ENCODE measurements at regions not wholly inside any gene's neighbourhood (a gene's known extent, or its start where the extent isn't known, plus 50 kb on each side); places are given as distances from the start of the nearest gene placed in this dataset.
"Not testable (repeated sequence)": the region's sequence is repeated elsewhere in the genome, so short reads cannot be mapped to it uniquely, and the experiment has no call there.

GRCh38 chr4:143819029-143819428 is 86.3 kb downstream of the GYPE start:
- Histone ChIP-seq H3K9ac (no peak overlapping the region), H2AFZ (no peak overlapping the region), H3K36me3 (ENCODE audit: low read depth) (no peaks in the 10 kb centered on the region), H3K9me2 (ENCODE audit: insufficient read depth) (no peaks in the 10 kb centered on the region), H3K4me1 (ENCODE audit: insufficient read depth) (no peaks in the 10 kb centered on the region), H4K20me1 (ENCODE audit: insufficient read depth) (no peaks in the 10 kb centered on the region), H3F3A (ENCODE audit: insufficient read depth) (no peaks in the 10 kb centered on the region), H3K27me3 (replicated peaks; ENCODE audit: insufficient read depth) (no peaks in the 10 kb centered on the region), H3K27ac (no peak overlapping the region), H3K4me3 (no peak overlapping the region), H3K79me2 (ENCODE audit: insufficient read depth) (no peaks in the 10 kb centered on the region), H3K9me3 (ENCODE audit: low read depth) (no peaks in the 10 kb centered on the region), H3K4me2 (ENCODE audit: unreplicated experiment) (no peak overlapping the region)
- in situ Hi-C loops (cut with MboI) = no loop called here
- TF ChIP-seq EZH2 (IDR thresholded peaks at IDR 0.05; ENCODE audit: insufficient read depth, poor library complexity, severe bottlenecking) (no peak), EZH2phosphoT487 (IDR thresholded peaks at IDR 0.05; ENCODE audit: insufficient read depth, low read depth) (no peak)
- WGBS, 2 experiments (ENCODE audit: low coverage in 1 of 2, low lambda C conversion rate in 2 of 2, missing lambda C conversion rate in 2 of 2) = 75 to 79% methylated on average over 2 of the region's 2 CpGs
- no peak for DNase-seq

- H3K79me2 ChIP-seq (ENCODE audit: insufficient read depth); H3F3A ChIP-seq (ENCODE audit: insufficient read depth); H3K9ac ChIP-seq; H2AFZ ChIP-seq; H3K27me3 ChIP-seq (replicated peaks; ENCODE audit: insufficient read depth); H3K4me1 ChIP-seq (ENCODE audit: insufficient read depth); H3K27ac ChIP-seq; H3K9me2 ChIP-seq (ENCODE audit: insufficient read depth); H3K36me3 ChIP-seq (ENCODE audit: low read depth); H4K20me1 ChIP-seq (ENCODE audit: insufficient read depth); H3K4me3 ChIP-seq; in situ Hi-C loops (cut with MboI); DNase-seq; H3K9me3 ChIP-seq (ENCODE audit: low read depth); H3K4me2 ChIP-seq (ENCODE audit: unreplicated experiment): not testable (repeated sequence)
- WGBS, 2 experiments (ENCODE audit: low coverage in 1 of 2, low lambda C conversion rate in 2 of 2, missing lambda C conversion rate in 2 of 2) = 76 to 80% methylated on average over 1 of the region's 1 CpG
Measured at GRCh38 chr4:143817866-143818265, 87.5 kb downstream of the GYPE start.

DNA sequence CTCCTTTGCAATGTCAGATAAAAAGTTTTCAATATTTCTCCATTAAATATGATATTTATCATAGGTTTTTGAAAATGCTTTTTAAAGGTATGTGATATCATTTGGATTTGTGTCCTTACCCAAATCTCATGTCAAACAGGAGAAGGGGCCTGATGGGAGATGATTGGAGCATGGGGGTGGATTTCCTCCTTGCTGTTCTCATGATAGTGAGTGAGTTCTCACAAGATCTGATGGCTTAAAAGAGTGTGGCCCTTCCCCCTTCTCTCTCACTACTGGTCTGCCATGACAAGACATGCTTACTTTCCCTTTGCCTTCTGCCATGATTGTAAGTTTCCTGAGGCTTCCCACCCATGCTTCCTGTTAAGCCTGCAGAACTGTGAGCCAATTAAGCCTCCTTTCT is 90.0 kb downstream of the GYPE start:
- H3K4me3 ChIP-seq; H3K4me1 ChIP-seq (ENCODE audit: insufficient read depth); H2AFZ ChIP-seq; H3K36me3 ChIP-seq (ENCODE audit: low read depth); H3K27me3 ChIP-seq (replicated peaks; ENCODE audit: insufficient read depth); in situ Hi-C loops (cut with MboI); H3F3A ChIP-seq (ENCODE audit: insufficient read depth); H3K27ac ChIP-seq; H3K9ac ChIP-seq; H3K4me2 ChIP-seq (ENCODE audit: unreplicated experiment); H4K20me1 ChIP-seq (ENCODE audit: insufficient read depth); H3K79me2 ChIP-seq (ENCODE audit: insufficient read depth); H3K9me3 ChIP-seq (ENCODE audit: low read depth); DNase-seq; H3K9me2 ChIP-seq (ENCODE audit: insufficient read depth): not testable (repeated sequence)

DNA sequence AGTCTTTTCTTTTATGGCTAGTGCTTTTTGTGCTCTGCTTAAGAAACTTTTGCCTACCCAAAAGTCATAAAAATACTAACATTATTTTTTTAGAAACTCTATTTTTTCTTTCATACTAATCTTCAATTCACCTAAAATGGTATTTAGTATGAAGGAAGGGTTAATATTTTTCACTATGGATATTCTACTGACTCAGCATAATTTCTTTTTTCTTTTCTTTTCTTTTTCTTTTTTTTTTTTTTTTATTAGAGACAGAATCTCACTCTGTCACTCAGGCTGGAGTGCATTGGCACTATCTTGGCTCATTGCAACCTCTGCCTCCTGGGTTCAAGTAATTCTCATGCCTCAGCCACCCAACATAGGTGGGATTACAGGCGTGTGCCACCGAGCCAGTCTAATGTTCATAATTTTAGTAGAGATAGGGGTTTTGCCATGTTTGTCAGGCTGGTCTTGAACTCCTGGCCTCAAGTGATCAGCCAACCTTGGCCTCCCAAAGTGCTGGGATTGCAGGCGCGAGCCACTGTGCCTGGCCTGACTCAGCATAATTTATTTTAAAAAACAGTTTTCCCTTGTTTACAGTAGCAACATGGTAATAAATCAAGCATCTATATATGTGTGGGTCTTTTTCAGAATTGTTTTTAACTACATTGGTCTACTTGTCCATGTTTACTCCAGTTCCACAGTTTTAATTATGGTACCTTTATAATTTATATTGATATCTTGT is 91.8 kb downstream of the GYPE start:
- H3K9me3 ChIP-seq (ENCODE audit: low read depth); H3K27ac ChIP-seq; H4K20me1 ChIP-seq (ENCODE audit: insufficient read depth); H3K4me3 ChIP-seq; in situ Hi-C loops (cut with MboI); H3K36me3 ChIP-seq (ENCODE audit: low read depth); H3F3A ChIP-seq (ENCODE audit: insufficient read depth); H3K4me2 ChIP-seq (ENCODE audit: unreplicated experiment); H3K79me2 ChIP-seq (ENCODE audit: insufficient read depth); H3K9me2 ChIP-seq (ENCODE audit: insufficient read depth); H3K9ac ChIP-seq; H3K4me1 ChIP-seq (ENCODE audit: insufficient read depth); DNase-seq; H3K27me3 ChIP-seq (replicated peaks; ENCODE audit: insufficient read depth); H2AFZ ChIP-seq: not testable (repeated sequence)
- WGBS, 2 experiments (ENCODE audit: low coverage in 1 of 2, low lambda C conversion rate in 2 of 2, missing lambda C conversion rate in 2 of 2) = 82 to 84% methylated on average over 4 of the region's 4 CpGs

GRCh38 chr4:143791693-143792092 is 91.2 kb upstream of the FREM3 start:
- H2AFZ ChIP-seq; H3K9ac ChIP-seq; H3K4me3 ChIP-seq; H3K36me3 ChIP-seq (ENCODE audit: low read depth); H3K4me1 ChIP-seq (ENCODE audit: insufficient read depth); H3K9me3 ChIP-seq (ENCODE audit: low read depth); DNase-seq; H3K27me3 ChIP-seq (replicated peaks; ENCODE audit: insufficient read depth); H3K79me2 ChIP-seq (ENCODE audit: insufficient read depth); H3K4me2 ChIP-seq (ENCODE audit: unreplicated experiment); H3K27ac ChIP-seq; in situ Hi-C loops (cut with MboI); H3K9me2 ChIP-seq (ENCODE audit: insufficient read depth); H4K20me1 ChIP-seq (ENCODE audit: insufficient read depth); H3F3A ChIP-seq (ENCODE audit: insufficient read depth): not testable (repeated sequence)
- WGBS, 2 experiments (ENCODE audit: low coverage in 1 of 2, low lambda C conversion rate in 2 of 2, missing lambda C conversion rate in 2 of 2) = 79 to 81% methylated on average over 1 of the region's 1 CpG

- H2AFZ ChIP-seq; in situ Hi-C loops (cut with MboI); H3F3A ChIP-seq (ENCODE audit: insufficient read depth); H3K36me3 ChIP-seq (ENCODE audit: low read depth); H3K27me3 ChIP-seq (replicated peaks; ENCODE audit: insufficient read depth); H3K27ac ChIP-seq; DNase-seq; H3K79me2 ChIP-seq (ENCODE audit: insufficient read depth); H3K9ac ChIP-seq; H3K9me2 ChIP-seq (ENCODE audit: insufficient read depth); H4K20me1 ChIP-seq (ENCODE audit: insufficient read depth); H3K4me3 ChIP-seq; H3K9me3 ChIP-seq (ENCODE audit: low read depth); H3K4me2 ChIP-seq (ENCODE audit: unreplicated experiment); H3K4me1 ChIP-seq (ENCODE audit: insufficient read depth): not testable (repeated sequence)
- 89 to 98% methylated on average over 3 of the region's 3 CpGs for WGBS, 2 experiments (ENCODE audit: low coverage in 1 of 2, low lambda C conversion rate in 2 of 2, missing lambda C conversion rate in 2 of 2)
Measured at GRCh38 chr4:143790425-143790824, 90.0 kb upstream of the FREM3 start.

- H3K4me2 ChIP-seq (ENCODE audit: unreplicated experiment); H3K9ac ChIP-seq; in situ Hi-C loops (cut with MboI); H3K9me3 ChIP-seq (ENCODE audit: low read depth); H3K4me3 ChIP-seq; DNase-seq; H3K4me1 ChIP-seq (ENCODE audit: insufficient read depth); H2AFZ ChIP-seq; H3F3A ChIP-seq (ENCODE audit: insufficient read depth); H3K9me2 ChIP-seq (ENCODE audit: insufficient read depth); H3K79me2 ChIP-seq (ENCODE audit: insufficient read depth); H3K27ac ChIP-seq; H3K27me3 ChIP-seq (replicated peaks; ENCODE audit: insufficient read depth); H4K20me1 ChIP-seq (ENCODE audit: insufficient read depth); H3K36me3 ChIP-seq (ENCODE audit: low read depth): not testable (repeated sequence)
- WGBS, 2 experiments (ENCODE audit: low coverage in 1 of 2, low lambda C conversion rate in 2 of 2, missing lambda C conversion rate in 2 of 2) = 85 to 87% methylated on average over 2 of the region's 2 CpGs
Measured at GRCh38 chr4:143789618-143790017, 89.1 kb upstream of the FREM3 start.
